Posterior vena cava (tissue), 2 donors: ENCODE measurements at regions not wholly inside any gene's neighbourhood (a gene's known extent, or its start where the extent isn't known, plus 50 kb on each side); places are given as distances from the start of the nearest gene placed in this dataset.

Source experiments
- DNase-seq: peaks from one replicate; pipeline ENCODE4 v3.0.0-alpha.2; 2020; ENCODE audit warnings: low spot score
- intact Hi-C, 2 donors: fragments of 100-400 bp; cut with DNase I; formaldehyde crosslinking; loops; one replicate each; pipeline versions ENCODE4 v1.14.1 to v1.14.2; 2022 to 2023
- donor health status: DM: yes; HTN: yes; CAD: no.
- donor health status: DM: yes; HTN: yes; CAD: no.

- intact Hi-C loops, result no loop called here
- no peak for DNase-seq
These were observed 301.5 kb upstream of the ATP2B1 start for GRCh38 chr12:90010089-90010488.

- intact Hi-C loops, result no loop called here
- DNase-seq, result no peak
These were observed 299.6 kb upstream of the ATP2B1 start for GRCh38 chr12:90008277-90008676.

DNA sequence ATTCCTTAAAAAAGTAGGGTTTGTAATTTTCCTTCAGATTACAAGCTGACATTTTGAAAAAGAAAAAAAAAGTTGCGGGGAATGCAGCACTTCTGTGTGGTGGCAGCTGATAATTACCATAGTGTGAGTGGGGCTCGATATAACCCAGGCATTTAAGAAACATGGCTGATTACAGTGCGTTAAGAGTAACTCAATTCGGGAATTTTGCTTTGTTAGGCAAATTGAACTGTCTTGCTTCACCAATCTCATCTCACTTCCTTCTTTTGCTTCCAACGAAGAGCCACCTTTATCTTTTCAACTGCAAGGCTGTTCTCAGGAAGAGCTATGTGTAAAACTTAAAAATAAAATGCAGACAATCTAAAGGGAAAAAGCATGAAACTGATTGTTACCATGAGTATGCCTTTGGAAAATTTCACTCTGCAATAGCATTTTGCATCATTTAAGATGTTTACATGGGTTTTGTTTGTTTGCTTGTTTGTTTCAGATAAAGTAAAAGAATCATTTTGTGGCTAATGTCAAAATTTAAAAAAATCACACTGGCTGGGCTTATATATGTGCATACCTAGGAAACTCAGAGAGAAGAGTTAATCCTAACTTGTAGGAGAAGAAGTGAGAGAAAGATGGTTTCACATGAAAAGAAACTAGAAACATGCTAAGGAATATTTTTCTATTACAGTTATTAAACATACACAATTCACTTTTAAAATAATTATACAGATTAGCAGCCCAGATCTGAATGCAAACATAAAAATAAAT lies 295.9 kb upstream of the ATP2B1 start:
- DNase-seq, result no peak
- intact Hi-C loops, result no loop called here

GRCh38 chr12:90003688-90004087 lies 295.1 kb upstream of the ATP2B1 start:
- DNase-seq, result no peak
- intact Hi-C loops, result no loop called here

- intact Hi-C loops, result no loop called here
- no peak for DNase-seq
These were observed 292.1 kb upstream of the ATP2B1 start for GRCh38 chr12:90000721-90001120.

DNA sequence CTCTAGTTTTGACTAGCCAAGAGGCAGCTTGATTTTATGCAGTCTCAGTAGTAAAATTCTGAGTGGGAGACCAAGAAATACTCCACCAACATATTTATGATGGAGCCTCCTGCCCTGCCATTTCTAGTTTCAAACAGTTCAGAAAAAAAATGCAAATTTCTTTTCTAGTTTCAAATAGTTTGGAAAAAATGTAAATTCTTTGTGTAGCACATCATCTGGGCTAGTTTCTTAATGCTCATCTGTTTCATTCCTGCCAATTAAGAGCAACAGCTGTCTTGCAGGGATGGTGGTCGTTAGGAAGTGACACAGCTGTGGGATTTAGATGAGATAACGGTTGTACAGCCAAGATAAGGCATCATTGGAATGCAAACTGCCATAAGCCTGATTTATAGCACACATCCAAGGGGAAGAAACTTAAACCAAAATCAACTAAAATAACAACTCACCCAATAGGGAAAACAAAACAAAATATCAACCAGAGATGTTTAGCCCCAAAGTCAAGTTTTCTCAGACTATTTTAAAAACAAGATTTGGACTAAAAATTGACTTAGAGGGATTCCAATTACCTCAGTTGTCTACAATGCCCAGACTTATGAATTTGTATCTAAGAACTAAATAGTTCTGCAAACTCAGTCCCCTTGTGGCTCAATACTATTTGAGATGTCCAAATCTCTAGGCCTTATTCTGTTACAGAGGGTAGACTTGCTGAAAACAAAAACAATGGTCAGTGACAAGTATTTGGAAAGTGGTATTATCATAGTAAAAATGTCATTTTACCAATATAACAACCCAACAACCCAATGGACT lies 291.3 kb upstream of the ATP2B1 start:
- no peak for DNase-seq
- intact Hi-C loops, result no loop called here

DNA sequence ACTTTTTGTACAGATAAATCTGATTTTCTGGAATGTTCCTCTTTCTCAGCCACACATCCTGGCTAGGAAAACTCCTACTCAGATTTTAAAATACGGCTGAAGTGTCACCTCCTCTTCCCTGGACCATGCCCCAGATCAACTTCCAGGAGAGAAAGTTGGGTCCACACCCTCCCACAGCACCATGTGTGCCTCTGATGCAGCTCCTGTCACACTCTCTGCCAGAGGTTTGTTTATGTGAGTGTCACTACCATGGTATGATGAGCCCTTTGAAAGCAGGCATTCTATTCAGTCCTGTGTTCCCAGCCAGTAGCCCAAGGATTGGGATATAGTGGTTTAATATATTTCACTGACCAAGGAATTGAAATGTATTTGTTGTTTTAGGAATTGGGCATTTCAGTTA lies 287.2 kb upstream of the ATP2B1 start:
- no peak for DNase-seq
- intact Hi-C loops, result no loop called here

- intact Hi-C loops, result no loop called here
- DNase-seq, result no peak
These were observed 286.3 kb upstream of the ATP2B1 start for GRCh38 chr12:89994911-89995310.

GRCh38 chr12:89993632-89994031 lies 285.0 kb upstream of the ATP2B1 start:
- no peak for DNase-seq
- intact Hi-C loops, result no loop called here

- intact Hi-C loops, result no loop called here
- DNase-seq, result no peak
These were observed 284.2 kb upstream of the ATP2B1 start for GRCh38 chr12:89992668-89993451.

DNA sequence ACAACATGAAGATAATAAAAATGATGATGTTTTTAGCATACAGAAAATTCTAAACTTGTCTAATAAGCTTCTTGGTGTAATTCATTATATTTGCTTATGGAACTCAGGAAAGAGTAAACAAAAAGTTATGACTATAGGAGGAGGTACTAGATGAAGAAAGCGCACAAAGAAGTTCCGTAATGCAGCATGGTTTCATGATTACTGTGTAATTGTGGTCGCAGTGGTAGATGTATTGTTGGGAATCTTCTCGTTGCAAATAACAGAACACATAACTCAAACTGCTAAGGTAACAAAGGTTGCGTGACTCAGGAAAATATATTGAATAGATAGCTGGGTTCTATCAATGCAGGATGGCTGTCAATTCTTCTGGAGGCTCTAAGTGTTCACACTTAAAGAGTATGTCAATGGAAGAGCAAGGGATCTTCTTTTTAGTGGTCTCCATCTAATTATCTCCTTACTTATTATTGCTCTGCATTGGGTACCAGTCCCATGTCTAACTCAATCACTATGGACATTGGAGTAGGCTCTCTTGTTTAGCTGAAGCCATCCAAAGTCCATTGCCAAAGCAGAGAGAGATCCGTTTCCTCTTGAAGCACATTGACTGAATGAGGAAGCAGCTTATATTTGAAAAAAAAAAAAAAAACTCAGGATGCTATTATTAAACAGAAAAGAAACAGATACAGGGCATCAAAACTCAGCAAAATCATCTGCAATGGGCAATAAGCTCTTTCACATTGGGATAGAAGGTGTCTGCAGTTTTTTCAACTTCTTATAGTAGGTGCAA lies 283.4 kb upstream of the ATP2B1 start:
- intact Hi-C loops, result no loop called here
- DNase-seq, result no peak

DNA sequence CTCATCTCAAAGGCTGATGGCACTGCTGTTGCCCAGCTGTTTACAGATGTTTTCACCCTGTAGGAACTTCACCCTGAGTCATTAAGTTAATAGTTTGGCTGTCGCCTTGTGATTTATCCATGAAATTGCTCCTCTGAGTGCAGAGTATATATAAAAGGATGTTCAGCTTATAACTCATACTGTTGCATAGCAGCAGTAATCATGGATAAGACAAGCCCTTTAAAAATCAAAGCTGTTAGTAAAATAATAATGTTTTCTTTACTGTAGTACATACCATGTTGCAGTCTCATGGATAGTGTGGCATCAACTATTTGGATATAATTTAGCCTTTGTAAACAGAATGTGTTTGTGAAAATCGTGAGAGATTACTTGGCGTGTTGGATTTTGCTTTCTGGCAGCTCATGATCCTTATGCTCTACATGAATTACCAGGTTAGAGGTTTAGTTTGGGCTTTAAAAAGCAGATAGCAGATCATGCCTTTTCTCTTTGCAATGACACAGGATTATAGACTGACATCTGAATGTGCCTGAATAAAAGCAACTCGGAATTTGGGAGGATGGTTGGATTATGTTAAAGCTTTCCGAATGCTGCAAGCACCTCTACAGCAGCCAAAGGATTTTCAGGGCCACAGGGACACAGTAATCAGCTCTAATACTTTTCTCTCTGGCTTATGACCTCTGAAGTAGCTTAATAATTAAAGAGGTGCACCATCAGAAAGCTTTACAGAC lies 279.7 kb upstream of the ATP2B1 start:
- DNase-seq, result no peak
- intact Hi-C loops, result no loop called here

DNA sequence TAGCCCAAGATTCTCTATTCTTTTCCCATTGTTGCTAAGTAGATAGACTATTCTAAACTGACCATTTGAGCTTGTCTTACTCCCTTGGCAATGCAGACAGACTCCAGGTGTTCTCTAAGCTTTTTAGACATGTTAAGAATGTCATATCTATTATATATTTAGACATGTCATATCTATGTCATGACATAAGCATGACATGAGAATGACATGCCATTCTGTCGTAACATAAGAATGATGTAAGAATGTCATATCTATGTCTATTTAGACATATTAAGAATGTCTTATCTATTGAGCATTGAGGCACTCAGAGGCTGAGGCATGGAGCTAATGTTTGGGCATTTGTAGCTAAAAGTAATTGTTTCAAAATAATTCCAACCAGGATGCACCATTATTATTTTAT lies 277.3 kb upstream of the ATP2B1 start:
- no peak for DNase-seq
- intact Hi-C loops, result no loop called here

DNA sequence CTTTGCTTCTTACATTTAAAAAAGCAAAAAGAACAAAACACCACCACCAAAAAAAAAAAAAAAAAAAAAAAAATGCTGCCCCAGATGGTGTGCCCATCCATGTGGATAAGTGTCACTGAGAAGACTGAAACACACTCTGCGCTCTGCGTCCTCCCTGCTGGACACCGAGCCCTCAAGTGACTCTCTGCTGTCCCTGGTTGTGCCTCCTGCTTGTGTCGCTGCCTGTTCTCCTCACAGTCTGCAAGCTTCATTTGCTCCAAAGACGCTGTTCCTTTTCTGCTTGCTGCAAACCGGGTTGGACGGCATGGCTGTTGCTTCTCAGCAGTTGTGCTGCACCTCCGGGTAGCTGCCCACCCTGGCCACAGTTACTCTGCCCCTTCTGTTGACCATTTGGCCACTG lies 276.2 kb upstream of the ATP2B1 start:
- intact Hi-C loops, result no loop called here
- DNase-seq, result no peak

GRCh38 chr12:89983622-89984021 lies 275.0 kb upstream of the ATP2B1 start:
- no peak for DNase-seq
- intact Hi-C loops, result no loop called here

DNA sequence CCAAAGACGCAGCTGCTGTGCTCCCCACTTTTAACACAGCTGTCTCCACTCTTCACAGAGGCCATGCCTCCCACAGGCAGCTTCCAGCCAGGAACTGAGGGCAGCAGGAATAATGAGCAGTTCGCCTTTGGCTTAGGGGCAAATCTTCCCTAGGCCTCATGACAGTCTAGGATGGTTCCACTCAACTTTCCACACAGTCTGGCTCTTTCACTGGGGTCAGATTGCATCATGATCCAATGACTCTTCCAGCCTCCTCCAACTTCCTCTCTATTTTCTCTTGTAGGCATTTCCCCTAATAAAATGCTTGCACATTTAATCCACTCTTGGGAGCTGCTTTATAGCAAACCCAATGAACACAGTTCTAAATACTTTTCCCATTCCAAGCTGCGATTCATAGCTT lies 271.6 kb upstream of the ATP2B1 start:
- no peak for DNase-seq
- intact Hi-C loops, result no loop called here

- DNase-seq, result no peak
- intact Hi-C loops, result no loop called here
These were observed 268.9 kb upstream of the ATP2B1 start for GRCh38 chr12:89977405-89978085.

- DNase-seq, result no peak
- intact Hi-C loops, result no loop called here
These were observed 268.2 kb upstream of the ATP2B1 start for GRCh38 chr12:89976866-89977265.
